SK-N-SH treated with all-trans-retinoic acid at 6 μM for 48 hours (cell line): ENCODE measurements at regions not wholly inside any gene's neighbourhood (a gene's known extent, or its start where the extent isn't known, plus 50 kb on each side); places are given as distances from the start of the nearest gene placed in this dataset.

ENCODE experiments used
- ARNTL ChIP-seq: fragments of 450-650 bp; formaldehyde crosslinking; IDR thresholded peaks from 2 replicates; pipeline ENCODE4 v1.5.0; 2020; ENCODE audit warnings: low read depth, mild to moderate bottlenecking, moderate library complexity, borderline replicate concordance
- BACH2 ChIP-seq: fragments of 250-450 bp; sonication (Bioruptor Pico); IDR thresholded peaks from 2 replicates; pipeline ENCODE4 v1.9.0; 2021; ENCODE audit warnings: mild to moderate bottlenecking, borderline replicate concordance
- CSDC2 ChIP-seq: fragments of 250-450 bp; sonication (Bioruptor Pico); IDR thresholded peaks from 2 replicates; pipeline ENCODE4 v1.5.0; 2020; ENCODE audit warnings: mild to moderate bottlenecking, moderate library complexity
- GLIS3 ChIP-seq: fragments of 250-450 bp; sonication (Bioruptor Pico); IDR thresholded peaks from 2 replicates; pipeline ENCODE4 v1.5.0; 2020; ENCODE audit warnings: mild to moderate bottlenecking, moderate library complexity
- ISL1 ChIP-seq: fragments of 250-450 bp; sonication (Bioruptor Pico); IDR thresholded peaks from 2 replicates; pipeline ENCODE4 v2.1.2; 2022; ENCODE audit warnings: mild to moderate bottlenecking, moderate library complexity
- PATZ1 ChIP-seq: fragments of 250-450 bp; sonication (Bioruptor Pico); IDR thresholded peaks from 2 replicates; pipeline ENCODE4 v1.8.0; 2020; ENCODE audit warnings: mild to moderate bottlenecking, moderate library complexity, borderline replicate concordance
- PPARA ChIP-seq: fragments of 250-450 bp; sonication (Bioruptor Pico); IDR thresholded peaks from 2 replicates; pipeline ENCODE4 v1.5.0; 2020; ENCODE audit warnings: mild to moderate bottlenecking, borderline replicate concordance
- RARB ChIP-seq: fragments of 250-450 bp; sonication (Bioruptor Pico); IDR thresholded peaks from 2 replicates; pipeline ENCODE4 v1.8.0; 2021; ENCODE audit warnings: mild to moderate bottlenecking, moderate library complexity
- ZC3H10 ChIP-seq: fragments of 250-450 bp; sonication (Bioruptor Pico); IDR thresholded peaks from 2 replicates; pipeline ENCODE4 v1.5.1; 2021; ENCODE audit warnings: mild to moderate bottlenecking, moderate library complexity
- ZFP3 ChIP-seq: fragments of 250-450 bp; sonication (Bioruptor Pico); IDR thresholded peaks from 2 replicates; pipeline ENCODE4 v1.5.0; 2020; ENCODE audit warnings: mild to moderate bottlenecking, moderate library complexity
- ZNF70 ChIP-seq: fragments of 450-650 bp; formaldehyde crosslinking; IDR thresholded peaks from 2 replicates; pipeline ENCODE4 v1.5.0; 2020; ENCODE audit warnings: mild to moderate bottlenecking, moderate library complexity
- ZNF8 ChIP-seq: fragments of 450-650 bp; formaldehyde crosslinking; IDR thresholded peaks from 2 replicates; pipeline ENCODE4 v1.5.0; 2020; ENCODE audit warnings: mild to moderate bottlenecking, moderate library complexity

GRCh38 chr6:3591970-3592369 is 135.1 kb upstream of the SLC22A23 start:
- TF ChIP-seq RARB (CRISPR knock-in tag) (no peak), BACH2 (CRISPR knock-in tag) (no peak), GLIS3 (CRISPR knock-in tag) (no peak), CSDC2 (CRISPR knock-in tag) (no peak), ZFP3 (CRISPR knock-in tag) (no peak), ZNF70 (CRISPR knock-in tag) (no peak), PATZ1 (CRISPR knock-in tag) (no peak), ZNF8 (CRISPR knock-in tag) (no peak), ISL1 (no peak), ARNTL (CRISPR knock-in tag) (no peak), ZC3H10 (CRISPR knock-in tag) (no peak), PPARA (no peak)
